ENCODE measurements at regions not wholly inside any gene's neighbourhood (a gene's known extent, or its start where the extent isn't known, plus 50 kb on each side); places are given as distances from the start of the nearest gene placed in this dataset.

- H4K20me1 ChIP-seq (ENCODE audit: control insufficient read depth, insufficient read depth, low read depth, low read length): no peaks in the 10 kb centered on the region
- H3K36me3 ChIP-seq (ENCODE audit: control insufficient read depth, low read length): no peaks in the 10 kb centered on the region
- TF ChIP-seq, protein P1, sequence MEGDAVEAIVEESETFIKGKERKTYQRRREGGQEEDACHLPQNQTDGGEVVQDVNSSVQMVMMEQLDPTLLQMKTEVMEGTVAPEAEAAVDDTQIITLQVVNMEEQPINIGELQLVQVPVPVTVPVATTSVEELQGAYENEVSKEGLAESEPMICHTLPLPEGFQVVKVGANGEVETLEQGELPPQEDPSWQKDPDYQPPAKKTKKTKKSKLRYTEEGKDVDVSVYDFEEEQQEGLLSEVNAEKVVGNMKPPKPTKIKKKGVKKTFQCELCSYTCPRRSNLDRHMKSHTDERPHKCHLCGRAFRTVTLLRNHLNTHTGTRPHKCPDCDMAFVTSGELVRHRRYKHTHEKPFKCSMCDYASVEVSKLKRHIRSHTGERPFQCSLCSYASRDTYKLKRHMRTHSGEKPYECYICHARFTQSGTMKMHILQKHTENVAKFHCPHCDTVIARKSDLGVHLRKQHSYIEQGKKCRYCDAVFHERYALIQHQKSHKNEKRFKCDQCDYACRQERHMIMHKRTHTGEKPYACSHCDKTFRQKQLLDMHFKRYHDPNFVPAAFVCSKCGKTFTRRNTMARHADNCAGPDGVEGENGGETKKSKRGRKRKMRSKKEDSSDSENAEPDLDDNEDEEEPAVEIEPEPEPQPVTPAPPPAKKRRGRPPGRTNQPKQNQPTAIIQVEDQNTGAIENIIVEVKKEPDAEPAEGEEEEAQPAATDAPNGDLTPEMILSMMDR (IDR thresholded peaks at IDR 0.05; ENCODE audit: low read depth, low read length, poor library complexity, severe bottlenecking): no peak
- TF ChIP-seq EZH2phosphoT487 (IDR thresholded peaks at IDR 0.05; ENCODE audit: borderline replicate concordance, low read length): no peak
- H3K4me3 ChIP-seq (ENCODE audit: low read length): no peak overlapping the region
- H3K4me2 ChIP-seq (ENCODE audit: low read length): no peak overlapping the region
- H3K9me3 ChIP-seq (ENCODE audit: control insufficient read depth, insufficient read depth, low read length): no peaks in the 10 kb centered on the region
- H3F3A ChIP-seq (ENCODE audit: control insufficient read depth, insufficient read depth): no peaks in the 10 kb centered on the region
- no peak overlapping the region for H3K27ac ChIP-seq (ENCODE audit: low read depth, low read length)
- H3K4me1 ChIP-seq (ENCODE audit: control insufficient read depth, low read length): no peaks in the 10 kb centered on the region
- H3K27me3 ChIP-seq (ENCODE audit: control insufficient read depth, low read length): no peaks in the 10 kb centered on the region
- no peaks in the 10 kb centered on the region for H3K9me2 ChIP-seq (replicated peaks; ENCODE audit: control insufficient read depth, low read length)
- H3K79me2 ChIP-seq (ENCODE audit: control insufficient read depth, low read length): no peaks in the 10 kb centered on the region
Observed at GRCh38 chr6:122072014-122072647, 327.3 kb upstream of the HSF2 start.

DNA sequence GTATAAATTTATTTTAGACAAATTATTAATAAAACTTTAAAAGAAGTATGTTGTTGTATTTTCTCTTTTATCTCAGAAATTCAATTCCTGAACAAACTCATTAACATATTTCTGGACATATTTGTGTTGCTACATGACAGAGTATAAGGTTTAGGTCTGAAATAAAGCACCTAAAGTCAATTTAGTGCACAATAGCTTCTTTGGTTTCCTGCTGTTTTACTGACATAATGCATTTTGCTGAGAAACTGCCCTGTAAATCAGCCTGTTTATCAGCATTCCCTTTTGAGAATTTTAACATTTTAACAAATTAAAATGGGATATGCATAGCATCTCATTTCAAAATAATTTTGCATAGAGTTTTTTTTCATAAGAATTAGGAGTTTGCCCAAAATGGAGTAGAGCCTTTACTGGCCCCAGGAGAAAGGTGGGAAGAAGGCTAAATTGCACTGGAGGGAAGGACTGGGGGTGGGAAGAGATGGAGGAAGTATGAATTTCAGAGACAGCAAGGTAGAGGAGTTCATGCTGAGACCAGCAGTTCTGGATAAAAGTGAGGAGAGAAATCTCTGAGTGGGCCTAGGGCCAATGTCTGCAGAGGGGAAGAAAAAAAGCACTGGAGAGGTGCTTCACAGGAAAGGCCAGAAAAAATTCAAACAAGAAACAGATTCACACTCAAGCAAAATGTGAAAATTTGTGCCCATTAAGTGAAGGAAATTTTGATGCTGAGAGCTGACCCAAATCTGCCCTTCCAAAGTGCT lies 324.2 kb upstream of the HSF2 start:
- Histone ChIP-seq H3K9me3 (ENCODE audit: control insufficient read depth, insufficient read depth, low read length) (no peaks in the 10 kb centered on the region), H3K36me3 (ENCODE audit: control insufficient read depth, low read length) (no peaks in the 10 kb centered on the region), H3K79me2 (ENCODE audit: control insufficient read depth, low read length) (no peaks in the 10 kb centered on the region), H3K27ac (ENCODE audit: low read depth, low read length) (no peak overlapping the region), H3K27me3 (ENCODE audit: control insufficient read depth, low read length) (no peaks in the 10 kb centered on the region), H3K4me2 (ENCODE audit: low read length) (no peak overlapping the region), H3K4me1 (ENCODE audit: control insufficient read depth, low read length) (no peaks in the 10 kb centered on the region), H4K20me1 (ENCODE audit: control insufficient read depth, insufficient read depth, low read depth, low read length) (no peaks in the 10 kb centered on the region), H3K4me3 (ENCODE audit: low read length) (no peak overlapping the region), H3K9me2 (replicated peaks; ENCODE audit: control insufficient read depth, low read length) (no peaks in the 10 kb centered on the region), H3F3A (ENCODE audit: control insufficient read depth, insufficient read depth) (no peaks in the 10 kb centered on the region)
- TF ChIP-seq, protein P1 (IDR thresholded peaks at IDR 0.05; ENCODE audit: low read depth, low read length, poor library complexity, severe bottlenecking): no peak
- no peak for TF ChIP-seq EZH2phosphoT487 (IDR thresholded peaks at IDR 0.05; ENCODE audit: borderline replicate concordance, low read length)

- no peak overlapping the region for H3K4me3 ChIP-seq (ENCODE audit: low read length)
- H3K27me3 ChIP-seq (ENCODE audit: control insufficient read depth, low read length): no peaks in the 10 kb centered on the region
- H3K36me3 ChIP-seq (ENCODE audit: control insufficient read depth, low read length): no peaks in the 10 kb centered on the region
- H4K20me1 ChIP-seq (ENCODE audit: control insufficient read depth, insufficient read depth, low read depth, low read length): no peaks in the 10 kb centered on the region
- TF ChIP-seq, protein P1 (IDR thresholded peaks at IDR 0.05; ENCODE audit: low read depth, low read length, poor library complexity, severe bottlenecking): no peak
- no peak for TF ChIP-seq EZH2phosphoT487 (IDR thresholded peaks at IDR 0.05; ENCODE audit: borderline replicate concordance, low read length)
- no peak overlapping the region for H3K4me2 ChIP-seq (ENCODE audit: low read length)
- no peaks in the 10 kb centered on the region for H3K79me2 ChIP-seq (ENCODE audit: control insufficient read depth, low read length)
- H3F3A ChIP-seq (ENCODE audit: control insufficient read depth, insufficient read depth): no peaks in the 10 kb centered on the region
- H3K9me3 ChIP-seq (ENCODE audit: control insufficient read depth, insufficient read depth, low read length): no peaks in the 10 kb centered on the region
- no peaks in the 10 kb centered on the region for H3K4me1 ChIP-seq (ENCODE audit: control insufficient read depth, low read length)
- no peak overlapping the region for H3K27ac ChIP-seq (ENCODE audit: low read depth, low read length)
- no peaks in the 10 kb centered on the region for H3K9me2 ChIP-seq (replicated peaks; ENCODE audit: control insufficient read depth, low read length)
Observed at GRCh38 chr6:122075917-122076316, 323.5 kb upstream of the HSF2 start.

Data from DOHH2 (cell line).